ENCODE measurements at regions not wholly inside any gene's neighbourhood (a gene's known extent, or its start where the extent isn't known, plus 50 kb on each side); places are given as distances from the start of the nearest gene placed in this dataset.
"Not testable (repeated sequence)": the region's sequence is repeated elsewhere in the genome, so short reads cannot be mapped to it uniquely, and the experiment has no call there.

DNA sequence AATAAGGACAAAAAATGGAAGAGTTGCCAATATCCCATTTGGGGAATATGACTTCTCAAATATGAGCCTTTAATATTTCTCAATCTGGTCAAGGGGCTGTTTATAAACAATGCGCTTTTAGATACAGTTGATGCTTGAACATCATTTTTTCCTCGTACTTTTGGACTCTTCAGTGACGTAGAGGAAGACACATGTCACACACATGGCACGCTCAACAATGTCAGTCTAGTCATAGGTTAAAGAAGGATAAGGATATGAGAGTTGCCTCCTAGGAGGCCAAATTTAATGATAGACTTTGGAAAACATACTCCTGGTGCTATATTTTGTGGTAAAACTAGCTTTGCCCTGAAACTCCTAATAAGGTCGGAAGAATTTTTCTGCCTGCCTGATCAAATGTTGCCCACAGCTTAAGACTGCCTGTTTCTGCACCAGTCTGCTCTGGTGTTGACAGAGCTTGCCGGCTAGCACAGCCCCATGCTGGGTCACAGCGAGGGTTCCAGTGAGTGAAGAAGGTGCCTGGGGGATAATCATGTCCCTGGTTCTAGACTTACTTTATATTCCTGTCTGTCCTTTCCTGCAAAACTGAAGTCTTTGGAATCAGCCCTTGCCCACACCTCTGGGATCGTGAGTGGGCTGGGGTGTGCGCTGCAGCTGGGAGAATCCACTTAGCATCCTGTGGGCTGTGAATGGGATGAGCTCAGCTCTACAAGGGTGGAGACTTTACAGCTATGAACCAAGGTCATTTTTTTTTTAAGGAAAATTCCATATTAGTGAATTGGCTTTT, 230.8 kb upstream of the IRX4 start:
- DNase-seq, result no peak

GRCh38 chr5:2112173-2113025, 229.7 kb upstream of the IRX4 start:
- no peak for DNase-seq

DNA sequence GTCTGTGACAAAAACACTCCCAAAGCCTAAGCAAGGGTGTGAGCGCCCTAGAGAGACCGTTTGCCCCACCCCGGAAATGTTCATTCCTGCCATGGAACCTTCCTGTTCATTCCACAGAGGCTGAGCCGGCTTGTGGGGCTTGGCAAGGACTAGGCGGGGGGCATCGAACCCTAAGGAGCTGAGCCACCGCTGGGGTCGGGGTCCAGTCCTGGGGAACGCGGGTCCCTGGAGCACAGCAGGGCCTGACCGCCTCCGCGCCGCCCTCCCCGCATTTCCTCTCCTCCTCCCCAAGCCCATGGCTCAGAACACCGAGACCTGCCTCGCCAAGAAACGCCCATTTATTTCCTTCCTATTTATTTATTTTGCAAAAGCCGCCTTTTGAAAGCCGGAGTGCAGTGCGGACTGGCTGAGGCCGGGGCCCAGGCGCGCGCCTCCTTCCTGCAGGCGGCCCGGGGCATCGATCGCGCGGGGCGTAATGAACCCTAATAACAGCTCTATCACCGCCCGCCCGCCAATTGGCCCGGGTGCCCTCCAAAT, 228.9 kb upstream of the IRX4 start:
- DNase-seq, result no peak

- DNase-seq, result no peak
Measured at GRCh38 chr5:2110934-2111462, 228.3 kb upstream of the IRX4 start.

GRCh38 chr5:2110137-2110933, 227.6 kb upstream of the IRX4 start:
- DNase-seq, result no peak

DNA sequence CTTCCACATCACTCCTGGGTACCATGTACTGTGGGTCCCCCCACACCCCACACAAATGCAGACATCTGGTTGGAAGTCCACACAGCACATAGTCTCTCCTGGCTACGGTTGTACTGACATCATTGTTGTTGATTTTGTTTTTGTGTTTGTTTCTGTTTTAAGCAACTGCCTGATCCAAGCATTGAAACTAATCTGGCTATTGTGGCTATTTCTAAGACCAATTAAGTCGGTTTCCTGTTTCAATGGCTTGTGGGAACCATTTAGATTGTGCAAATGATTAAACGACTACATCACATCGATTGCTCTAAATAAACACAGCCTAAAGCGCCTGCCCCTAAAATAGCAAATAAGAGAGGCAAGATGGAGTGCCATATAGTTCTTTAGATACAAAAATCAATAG, 226.8 kb upstream of the IRX4 start:
- no peak for DNase-seq

DNA sequence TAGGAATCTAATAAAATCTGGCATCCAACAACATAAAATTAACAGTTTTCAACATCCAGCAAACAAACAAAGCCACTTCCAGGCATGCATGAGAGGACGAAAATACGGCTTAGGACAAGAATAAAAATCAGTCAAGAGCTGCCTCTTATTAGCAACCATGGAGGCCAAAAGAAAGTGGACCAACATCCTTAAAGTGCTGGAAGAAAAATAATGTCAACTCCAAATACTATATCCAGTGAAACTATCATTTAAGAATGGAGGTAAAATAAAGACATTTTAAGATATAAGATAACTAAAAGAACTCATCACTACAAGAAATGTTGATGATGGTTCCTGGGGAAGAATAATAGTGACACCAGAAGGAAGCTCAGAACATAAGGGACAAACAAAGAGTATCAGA, 224.0 kb upstream of the IRX4 start:
- no peak for DNase-seq

GRCh38 chr5:2105141-2105540, 222.4 kb upstream of the IRX4 start:
- peak; percentile 6 to 7 for DNase-seq

DNA sequence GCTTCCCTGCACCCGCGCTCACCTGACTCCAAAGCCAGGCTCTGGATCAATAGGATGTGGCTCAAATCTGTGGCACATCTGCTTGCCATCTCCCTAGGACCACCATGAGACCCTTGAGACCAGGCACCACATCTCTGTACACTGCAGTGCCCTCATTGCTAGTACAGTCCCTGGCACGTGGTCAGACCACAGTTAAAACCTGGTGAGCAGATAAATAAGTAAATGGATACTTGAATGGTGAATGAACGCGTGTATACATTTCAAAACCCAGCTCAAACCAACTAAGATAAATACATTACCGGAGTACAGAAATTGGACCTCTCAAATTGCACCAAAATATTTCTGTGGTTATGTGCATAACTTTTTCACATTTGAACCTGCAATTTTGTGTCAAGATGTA, 221.2 kb upstream of the IRX4 start:
- no peak for DNase-seq

- no peak for DNase-seq
Measured at GRCh38 chr5:2102819-2103776, 220.4 kb upstream of the IRX4 start.

GRCh38 chr5:2101685-2102084, 219.0 kb upstream of the IRX4 start:
- DNase-seq, result no peak

GRCh38 chr5:2096887-2097505, 214.3 kb upstream of the IRX4 start:
- DNase-seq, result no peak

GRCh38 chr5:2095011-2095410, 212.3 kb upstream of the IRX4 start:
- no peak for DNase-seq

- no peak for DNase-seq
Measured at GRCh38 chr5:2094616-2094995, 211.9 kb upstream of the IRX4 start.

DNA sequence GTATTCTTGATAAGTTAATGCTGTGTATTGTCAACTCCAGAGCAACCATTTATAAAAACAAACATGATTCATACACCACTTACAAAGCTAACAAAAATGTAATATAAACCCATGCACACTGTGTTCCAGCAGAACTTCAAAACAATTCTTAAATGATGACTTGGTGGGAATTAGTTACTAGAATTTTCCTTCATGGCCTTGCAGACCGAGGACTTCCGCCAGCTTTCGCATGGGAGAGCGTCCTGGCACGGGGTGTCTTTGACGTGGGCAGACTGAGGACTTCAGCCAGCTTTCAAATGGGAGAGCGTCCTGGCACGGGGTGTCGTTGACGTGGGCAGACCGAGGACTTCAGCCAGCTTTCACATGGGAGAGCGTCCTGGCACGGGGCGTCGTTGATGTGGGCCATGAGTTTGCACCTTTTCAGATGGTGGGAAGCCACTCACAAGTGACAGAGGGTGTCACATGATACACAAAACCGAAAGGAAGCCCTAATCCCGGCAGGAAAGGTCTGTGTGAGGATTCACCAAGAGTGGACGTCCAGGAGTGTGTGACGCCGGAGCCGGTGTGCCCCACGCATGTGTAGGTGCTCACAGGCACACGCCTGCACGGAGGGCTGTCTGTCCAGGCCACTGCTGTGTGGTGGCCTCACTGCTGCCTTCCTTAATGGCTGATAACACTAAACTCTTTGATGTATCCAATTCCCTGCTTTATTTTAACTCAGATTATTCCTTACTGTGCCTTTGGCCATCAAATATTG, 211.3 kb upstream of the IRX4 start:
- DNase-seq, result no peak

DNA sequence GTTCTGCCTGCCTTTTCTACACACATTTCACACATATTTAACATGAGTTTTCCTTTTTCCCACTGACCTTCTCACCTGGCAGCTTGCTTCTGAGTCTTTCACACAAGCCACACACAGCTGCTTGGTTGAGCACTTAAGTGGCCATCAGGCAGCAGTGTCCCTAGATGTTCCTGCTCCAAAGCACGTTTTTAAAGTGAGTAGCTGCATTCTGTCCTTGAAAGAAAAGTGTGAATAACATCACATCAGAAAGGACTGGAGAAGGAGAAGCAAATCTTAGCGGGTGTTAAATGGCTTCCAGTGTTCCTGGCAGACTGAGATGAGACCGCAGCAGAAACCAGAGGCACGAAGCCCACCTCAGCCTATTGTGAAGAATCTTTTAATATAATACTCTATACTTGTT, 209.2 kb upstream of the IRX4 start:
- DNase-seq, result no peak

GRCh38 chr5:2087980-2088379, 205.3 kb upstream of the IRX4 start:
- no peak for DNase-seq

- DNase-seq, result no peak
Measured at GRCh38 chr5:2075365-2075764, 192.6 kb upstream of the IRX4 start.

DNA sequence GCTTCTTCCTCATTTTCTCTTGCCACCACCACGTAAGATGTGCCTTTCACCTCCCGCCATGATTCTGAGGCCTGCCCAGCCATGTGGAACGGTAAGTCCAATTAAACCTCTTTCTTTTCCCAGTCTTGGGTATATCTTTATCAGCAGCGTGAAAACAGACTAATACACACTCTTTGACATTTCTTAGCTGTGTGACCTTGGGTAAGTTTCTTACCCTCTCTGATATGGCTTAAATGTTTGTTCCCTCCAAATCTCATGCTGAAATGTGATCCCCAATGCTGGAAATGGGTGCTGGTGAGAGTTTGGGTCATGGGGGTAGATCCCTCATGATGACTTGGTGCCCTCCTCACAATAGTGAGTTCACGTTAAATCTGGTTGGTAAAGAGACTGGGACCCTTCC, 188.8 kb upstream of the IRX4 start:
- DNase-seq, result no peak

DNA sequence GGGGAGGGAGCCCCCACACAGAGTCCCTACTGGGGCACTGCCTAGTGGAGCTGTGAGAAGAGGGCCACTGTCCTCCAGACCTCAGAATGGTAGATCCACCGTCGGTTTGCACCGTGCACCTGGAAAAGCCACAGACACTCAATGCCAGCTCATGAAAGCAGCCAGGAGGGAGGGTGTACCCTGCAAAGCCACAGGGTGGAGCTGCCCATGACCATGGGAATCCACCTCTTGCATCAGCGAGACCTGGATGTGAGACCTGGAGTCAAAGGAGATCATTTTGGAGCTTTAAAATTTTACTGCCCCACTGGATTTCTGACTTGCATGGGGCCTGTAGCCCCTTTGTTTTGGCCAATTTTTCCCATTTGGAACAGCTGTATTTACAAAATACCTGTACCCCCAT, 188.1 kb upstream of the IRX4 start:
- DNase-seq, result not testable (repeated sequence)

Data from CD4-positive, alpha-beta T cell treated with Interleukin-1 beta for 1 hour (primary cell).